ENCODE measurements at regions not wholly inside any gene's neighbourhood (a gene's known extent, or its start where the extent isn't known, plus 50 kb on each side); places are given as distances from the start of the nearest gene placed in this dataset.
"Not testable (repeated sequence)": the region's sequence is repeated elsewhere in the genome, so short reads cannot be mapped to it uniquely, and the experiment has no call there.

DNA sequence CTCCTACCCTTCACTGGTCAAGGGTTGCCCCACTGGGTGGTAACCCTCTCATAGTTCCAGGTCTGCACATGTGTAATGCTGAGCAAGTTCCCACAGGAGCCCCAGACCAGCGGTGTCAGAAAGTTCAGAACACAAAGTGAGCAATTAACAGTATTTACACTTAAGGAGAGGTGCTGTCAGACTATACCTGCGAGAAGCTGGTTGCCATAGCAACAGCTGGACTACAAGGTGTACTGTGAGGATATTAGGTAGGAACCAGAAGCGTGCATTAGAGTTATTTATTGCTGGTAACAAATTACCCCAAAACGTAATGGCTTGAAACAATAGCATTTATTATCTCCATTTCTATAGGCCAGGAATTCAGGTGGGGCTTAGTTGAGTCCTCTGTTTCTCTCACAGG lies 317.0 kb upstream of the RPS23 start:
- no peak for DNase-seq

DNA sequence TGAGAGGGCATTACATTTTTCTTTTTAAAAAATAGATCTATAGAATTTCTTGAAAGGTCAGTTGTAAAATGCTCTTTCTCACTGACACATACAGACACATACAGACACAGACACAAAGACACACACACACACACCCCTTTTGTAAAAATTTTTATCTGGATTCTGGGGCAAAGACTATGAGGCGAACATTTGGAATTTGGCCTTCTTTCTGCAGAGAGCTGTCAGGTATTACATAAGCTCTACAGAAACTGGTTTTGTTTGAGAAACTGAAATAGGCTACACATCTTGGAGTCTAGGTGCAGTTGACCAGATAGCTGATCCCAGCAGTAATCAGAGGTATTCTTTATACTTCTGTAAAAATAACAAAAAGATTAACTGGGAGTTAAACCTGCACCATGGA lies 315.9 kb upstream of the RPS23 start:
- no peak for DNase-seq

DNA sequence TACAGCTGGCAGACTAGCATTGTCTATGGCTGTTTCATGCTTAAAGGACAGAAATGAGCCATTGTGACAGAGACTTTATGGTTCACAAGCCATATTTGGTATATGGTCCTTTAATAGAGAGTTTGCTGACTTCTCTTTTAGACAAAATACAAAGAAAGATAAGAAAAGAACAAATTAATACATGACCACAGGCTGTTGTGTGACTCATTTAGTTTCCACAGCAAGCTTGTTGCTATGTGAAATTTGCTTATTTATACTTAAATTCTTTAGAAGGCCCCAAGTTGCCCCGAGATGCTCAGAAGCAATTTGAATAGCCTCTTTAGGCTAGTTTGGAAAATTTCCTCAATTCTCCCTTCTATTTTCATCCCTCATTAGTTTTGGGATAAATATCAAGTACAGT lies 315.3 kb upstream of the RPS23 start:
- no peak for DNase-seq

DNA sequence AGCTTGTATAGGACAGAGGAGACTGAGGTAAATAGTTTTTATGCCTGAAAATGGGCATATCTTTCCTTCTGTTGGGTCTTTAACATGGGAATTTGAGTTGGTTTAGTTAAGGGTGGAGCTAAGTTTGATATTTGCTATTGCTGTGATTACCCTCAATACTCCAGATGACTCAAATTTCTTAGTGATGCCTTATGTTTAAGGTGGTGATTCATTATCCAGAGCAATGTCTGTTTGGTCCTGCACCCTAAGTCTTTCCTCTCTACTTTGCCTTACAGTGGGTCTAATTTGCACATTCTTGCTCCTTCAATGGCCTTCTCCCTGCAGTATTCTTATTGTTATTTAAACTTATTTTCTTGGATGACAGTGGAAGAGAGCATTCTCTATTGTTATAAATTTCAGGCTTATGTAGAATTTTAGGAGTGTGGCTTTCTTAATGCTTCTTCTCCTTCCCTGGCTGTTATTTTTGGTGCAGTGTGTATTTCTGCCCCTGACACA lies 312.9 kb upstream of the RPS23 start:
- DNase-seq: no peak

DNA sequence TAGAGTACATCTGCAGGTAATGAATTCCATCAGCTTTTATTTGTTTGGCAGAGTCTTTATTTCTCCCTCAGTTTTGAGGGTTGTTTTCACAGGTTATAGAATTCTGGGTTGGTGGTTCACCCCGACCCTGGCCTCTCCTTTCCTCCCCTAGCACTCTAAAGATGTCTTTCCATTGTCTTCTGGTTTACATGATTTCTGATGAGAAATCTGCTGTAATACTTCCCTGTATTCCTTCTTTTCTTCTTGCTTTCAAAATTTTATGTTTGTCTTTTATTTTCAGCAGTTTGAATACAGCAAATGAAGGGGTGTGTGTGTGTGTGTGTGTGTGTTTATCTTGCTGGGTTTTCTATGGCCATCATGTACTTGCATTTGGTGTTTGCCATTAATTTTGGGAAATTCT lies 312.0 kb upstream of the RPS23 start:
- no peak for DNase-seq

DNA sequence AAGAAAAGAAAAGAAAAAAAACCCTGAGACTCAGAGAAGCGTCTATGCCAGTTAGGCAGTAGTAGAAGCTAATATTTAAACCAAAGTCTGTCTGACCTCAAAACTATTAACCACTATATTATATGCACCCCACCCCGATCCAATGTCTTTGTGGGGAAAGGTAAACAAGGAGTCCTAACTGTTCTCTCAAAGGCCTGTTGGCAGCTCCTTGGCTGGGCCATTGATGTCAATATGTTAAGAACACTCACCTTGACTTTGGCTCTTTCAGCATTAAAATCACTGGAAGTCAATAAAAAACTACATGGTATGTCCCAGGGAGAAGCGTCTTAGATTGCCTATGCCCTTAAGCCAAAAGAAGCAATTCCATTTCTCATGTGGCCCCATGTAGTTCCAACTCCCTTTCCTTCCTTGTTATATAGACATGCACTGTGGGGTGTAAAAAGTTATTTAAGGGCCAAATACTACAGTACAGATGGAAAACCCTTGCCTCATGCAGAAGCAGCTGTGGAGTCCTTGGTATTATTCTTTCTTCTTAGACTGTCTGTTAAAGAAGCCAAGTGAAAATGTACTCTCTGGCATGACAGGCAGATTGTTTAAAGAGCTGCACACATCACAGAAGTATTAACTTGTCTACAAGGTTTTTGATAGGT lies 308.6 kb upstream of the RPS23 start:
- DNase-seq: no peak

DNA sequence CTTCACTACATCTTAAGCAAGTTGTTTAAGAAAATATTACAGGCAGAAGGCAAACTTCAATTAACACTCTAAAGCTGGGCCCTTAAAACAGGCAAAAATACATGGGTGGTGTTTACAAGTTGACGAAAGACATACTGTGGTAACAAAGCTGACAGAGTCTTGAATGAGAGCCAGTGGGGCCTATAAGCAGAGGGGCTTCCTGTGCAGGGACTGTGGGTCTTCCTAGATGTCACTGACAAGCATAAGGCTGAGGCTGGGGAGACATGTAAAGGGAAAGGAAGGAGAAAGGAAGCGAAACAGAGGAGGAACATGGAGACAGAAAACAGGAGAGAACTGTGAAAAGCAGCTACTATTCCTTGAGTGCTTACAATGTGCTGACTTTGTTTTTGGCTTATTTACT lies 308.0 kb upstream of the RPS23 start:
- no peak for DNase-seq

DNA sequence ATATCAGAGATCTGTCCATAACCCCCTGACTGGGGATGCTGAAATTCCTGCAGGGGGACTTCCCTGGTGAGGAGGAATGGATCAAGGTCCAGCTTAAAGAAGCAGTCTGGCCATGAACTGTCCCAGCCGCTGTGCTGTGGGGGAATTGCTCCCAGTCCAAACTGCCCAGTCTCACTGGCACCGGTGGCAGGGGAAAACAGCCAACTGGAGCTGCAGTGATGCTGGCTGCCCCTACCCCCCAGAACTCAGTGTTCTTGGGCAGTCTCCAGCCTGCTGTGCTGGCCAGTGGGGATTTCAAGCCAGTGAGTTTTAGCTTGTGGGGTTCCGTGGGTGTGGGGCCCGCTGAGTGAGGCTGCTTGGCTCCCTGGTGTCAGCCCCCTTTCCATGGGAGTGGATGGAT lies 306.5 kb upstream of the RPS23 start:
- no peak for DNase-seq

DNA sequence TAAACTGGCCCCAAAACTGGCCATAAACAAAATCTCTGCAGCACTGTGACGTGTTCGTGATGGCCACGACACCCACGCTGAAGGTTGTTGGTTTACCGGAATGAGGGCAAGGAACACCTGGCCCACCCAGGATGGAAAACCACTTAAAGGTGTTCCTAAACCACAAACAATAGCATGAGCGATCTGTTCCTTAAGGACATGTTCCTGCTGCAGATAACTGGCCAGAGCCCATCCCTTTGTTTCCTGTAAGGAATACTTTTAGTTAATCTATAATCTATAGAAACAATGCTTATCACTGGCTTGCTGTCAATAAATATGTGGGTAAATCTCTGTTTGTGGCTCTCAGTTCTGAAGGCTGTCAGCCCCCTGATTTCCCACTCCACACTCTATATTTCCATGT lies 305.2 kb upstream of the RPS23 start:
- not testable (repeated sequence) for DNase-seq

DNA sequence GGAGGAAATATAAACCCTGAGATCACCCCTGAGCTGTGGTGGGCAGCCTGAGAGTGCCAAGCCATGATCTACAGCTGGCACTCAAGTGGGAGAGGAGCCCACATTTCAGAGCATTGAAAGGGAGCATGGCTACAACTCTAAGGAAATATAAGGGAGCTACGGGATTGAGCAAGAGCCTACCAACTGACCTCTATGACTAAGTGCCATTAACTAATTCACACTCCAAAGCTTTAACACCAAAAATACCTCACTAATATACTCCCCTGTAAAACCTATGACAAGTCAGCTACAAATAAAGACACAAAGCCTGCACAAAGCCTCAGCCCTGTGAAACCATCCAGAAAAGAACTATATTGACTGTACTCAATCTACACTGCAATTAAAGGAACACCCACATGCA lies 286.8 kb upstream of the RPS23 start:
- DNase-seq: no peak

DNA sequence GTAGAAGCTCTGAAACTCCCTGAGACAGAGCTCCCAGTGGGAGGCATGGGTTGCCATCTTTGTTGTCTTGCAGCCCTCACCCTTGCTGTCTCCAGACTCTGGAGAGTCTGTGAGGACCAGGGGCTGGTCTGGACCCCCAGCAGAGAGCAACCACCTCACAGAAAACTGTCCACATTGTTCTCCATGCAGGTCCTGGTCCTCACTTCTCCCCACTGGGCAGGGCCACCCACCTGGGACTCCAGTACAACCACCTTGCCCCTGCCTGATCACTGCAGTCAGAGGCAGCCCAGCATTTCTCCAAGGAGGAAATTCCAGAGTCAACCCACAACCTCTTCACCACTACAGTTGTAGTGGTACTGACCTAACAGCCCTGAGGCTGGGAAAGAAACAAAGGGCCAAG lies 285.6 kb upstream of the RPS23 start:
- DNase-seq: no peak

DNA sequence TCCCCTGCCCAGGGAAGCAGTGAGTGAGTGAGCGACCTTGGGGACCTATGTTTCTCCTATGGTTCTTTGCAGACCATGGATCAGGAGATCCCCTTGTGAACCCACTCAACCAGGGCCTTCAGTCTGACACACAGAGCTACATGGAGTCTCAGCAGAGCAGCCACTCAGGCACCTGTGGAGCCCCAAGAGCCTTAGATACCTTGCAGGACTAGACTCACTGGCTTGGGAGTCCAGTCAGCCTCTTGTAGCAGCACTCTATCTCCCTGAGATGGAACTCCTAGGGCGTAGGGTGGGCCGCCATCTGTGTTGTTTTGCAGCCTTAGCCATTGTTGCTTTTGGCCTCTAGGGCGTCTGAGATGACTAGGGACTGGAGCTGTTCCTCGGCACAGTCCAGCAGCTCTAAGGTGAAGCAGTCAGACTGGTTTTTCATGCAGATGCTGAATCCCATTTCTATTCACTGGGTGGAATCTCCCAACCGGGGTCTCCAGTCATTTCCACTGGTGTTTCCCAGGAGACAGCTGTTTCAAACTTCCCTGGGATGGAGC lies 284.6 kb upstream of the RPS23 start:
- DNase-seq: no peak

DNA sequence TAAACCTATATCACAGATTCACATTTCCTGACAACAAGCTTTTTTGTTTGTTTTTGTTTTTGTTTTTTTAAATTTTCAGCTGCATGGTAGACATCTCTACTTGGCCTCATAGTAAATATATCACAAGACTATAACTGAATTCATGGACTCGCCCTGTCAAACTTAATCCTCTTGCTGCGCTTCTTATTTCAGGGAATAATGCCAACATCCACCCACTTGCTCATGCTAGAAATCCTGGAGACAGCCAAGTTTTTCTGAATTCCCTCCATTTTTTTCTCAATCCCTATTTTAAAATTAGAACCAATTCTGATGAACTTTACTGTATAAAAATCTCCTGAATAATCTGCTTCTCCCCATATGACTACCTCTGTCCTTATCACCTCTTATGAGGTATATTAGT lies 283.6 kb upstream of the RPS23 start:
- no peak for DNase-seq

DNA sequence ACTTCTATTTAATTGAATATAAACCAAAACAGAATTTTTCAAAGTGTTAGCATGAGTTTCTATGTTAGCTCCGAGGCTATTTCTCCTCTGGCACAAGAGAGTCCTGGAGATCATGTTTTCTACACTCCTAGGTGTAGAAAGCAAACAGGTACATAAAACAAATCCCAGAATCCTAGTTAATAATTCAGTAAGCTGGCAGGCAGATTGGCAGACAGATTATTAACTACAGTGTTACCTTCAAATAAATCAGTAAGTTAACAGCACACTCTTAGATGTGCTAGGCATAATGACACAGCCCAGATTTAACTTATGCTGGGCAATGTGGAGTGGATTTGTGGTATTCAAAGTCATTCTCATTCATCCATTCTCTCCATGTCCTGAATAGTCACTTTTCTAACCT lies 282.8 kb upstream of the RPS23 start:
- DNase-seq: no peak

DNA sequence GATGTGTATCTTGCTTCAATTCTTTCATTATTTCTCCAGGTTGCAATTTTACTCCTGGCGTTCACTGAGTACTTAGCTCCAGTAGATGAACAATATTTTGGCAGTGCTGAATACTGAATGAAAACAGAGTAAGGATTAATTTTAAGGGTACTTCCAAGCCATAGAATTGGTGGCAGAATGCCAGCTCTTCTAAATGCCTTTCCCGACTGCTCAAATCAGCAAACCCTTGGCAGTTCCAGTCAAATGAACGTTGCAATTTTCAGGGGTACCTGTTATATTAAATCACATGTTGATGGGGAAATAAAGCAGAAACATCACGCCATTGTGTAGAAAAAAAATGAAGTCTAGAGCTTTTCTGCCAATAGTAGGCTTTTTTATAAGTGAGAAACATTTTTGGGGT lies 282.4 kb upstream of the RPS23 start:
- no peak for DNase-seq

DNA sequence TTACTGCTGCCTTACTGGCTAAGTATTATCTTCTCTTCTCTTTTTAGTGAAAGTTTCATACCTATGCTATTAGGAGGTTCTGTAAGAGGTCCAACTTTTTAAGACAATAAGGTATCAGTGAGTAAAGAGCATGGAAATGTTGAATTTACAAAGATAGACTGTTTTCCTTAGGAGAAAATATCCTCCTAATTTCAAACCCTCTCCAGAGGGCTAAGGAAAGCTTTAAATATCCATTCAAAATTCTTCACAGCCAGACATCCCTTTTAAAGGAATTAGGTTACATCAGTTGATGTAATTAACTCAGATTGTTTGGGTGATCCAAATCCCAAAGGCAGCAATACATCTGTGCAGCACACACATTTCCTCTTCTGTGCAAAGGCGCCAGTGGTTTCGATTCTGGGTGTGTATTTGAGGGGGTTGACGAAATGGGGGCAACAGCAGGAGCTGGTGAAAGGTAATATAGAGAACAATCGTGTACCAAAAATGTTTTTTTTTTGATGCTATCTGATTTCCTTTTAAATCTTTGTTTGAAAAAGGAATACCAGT lies 273.8 kb upstream of the RPS23 start:
- DNase-seq: no peak

DNA sequence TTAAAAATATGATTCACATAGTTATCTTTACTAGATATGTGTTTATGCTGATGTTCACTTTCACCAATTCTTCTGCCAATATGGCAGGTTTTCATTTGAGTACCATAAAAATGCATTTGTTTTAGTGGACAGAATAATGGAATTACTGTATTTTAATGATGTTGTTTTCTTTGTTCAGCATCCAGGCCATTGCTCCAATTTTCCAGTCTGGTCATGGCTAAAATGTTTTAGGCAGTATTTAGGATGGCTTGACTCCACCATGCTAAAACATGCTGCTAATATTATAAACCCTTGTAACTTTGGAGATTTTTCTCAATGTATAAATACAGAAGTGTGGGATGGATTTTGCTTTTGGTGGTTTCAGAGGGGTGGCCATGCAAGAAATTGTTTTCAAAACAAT lies 273.0 kb upstream of the RPS23 start:
- no peak for DNase-seq

DNA sequence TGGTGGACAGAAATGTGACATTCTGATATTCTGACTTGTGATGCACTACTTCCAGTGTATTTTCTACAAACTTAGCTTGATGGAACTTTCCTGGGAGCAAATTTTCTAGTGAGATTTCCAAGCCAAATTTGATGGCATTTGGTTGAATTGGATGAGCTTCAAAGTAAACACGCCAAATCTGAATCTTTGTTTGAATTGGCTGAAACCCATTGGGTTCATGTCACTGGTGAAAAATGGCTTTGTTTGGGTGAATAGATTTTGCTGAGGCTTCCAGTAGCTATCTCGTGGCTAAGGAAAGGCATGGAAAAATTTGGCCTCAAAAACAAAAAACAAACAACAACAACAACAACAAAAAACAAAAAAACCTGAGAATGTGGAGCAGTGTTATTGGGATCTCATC lies 271.1 kb upstream of the RPS23 start:
- DNase-seq: no peak

DNA sequence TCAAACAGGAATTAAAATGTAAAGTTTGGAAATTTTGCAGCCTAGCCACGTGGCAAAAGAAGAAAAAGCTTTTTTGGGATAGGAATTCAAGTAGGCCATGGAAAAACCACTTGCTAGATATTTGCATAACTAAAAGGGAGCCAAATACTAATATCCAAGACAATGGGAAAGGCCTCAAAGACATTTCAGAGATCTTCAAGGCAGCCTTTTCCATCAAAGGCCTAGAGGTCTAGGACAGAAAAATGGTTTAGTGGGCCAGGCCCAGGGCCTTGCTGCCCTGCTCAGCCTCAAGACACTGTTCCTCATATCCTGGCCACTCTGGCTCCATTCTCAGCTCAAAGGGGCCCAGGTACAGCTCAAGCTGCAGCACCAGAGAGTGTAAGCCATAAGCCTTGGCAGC lies 265.9 kb upstream of the RPS23 start:
- no peak for DNase-seq

DNA sequence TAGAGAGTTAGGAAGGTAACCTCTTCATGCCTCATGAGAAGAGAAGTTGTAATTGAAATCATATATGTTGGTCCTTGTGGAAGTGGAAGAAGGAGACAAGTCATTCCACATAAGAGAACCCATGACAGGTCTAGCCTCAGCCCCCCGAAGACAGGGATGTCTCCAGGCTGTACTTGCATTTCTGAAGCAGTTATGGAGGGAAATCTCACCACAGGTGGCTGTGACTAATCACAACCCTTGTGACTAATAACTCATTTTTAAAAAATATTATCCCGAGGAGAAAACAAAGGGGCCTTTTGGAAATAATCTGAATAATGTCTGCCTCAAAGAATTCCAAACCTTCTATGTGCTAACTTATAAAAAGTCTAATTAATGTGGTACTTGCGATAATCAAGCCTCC lies 262.1 kb upstream of the RPS23 start:
- DNase-seq: no peak

DNA sequence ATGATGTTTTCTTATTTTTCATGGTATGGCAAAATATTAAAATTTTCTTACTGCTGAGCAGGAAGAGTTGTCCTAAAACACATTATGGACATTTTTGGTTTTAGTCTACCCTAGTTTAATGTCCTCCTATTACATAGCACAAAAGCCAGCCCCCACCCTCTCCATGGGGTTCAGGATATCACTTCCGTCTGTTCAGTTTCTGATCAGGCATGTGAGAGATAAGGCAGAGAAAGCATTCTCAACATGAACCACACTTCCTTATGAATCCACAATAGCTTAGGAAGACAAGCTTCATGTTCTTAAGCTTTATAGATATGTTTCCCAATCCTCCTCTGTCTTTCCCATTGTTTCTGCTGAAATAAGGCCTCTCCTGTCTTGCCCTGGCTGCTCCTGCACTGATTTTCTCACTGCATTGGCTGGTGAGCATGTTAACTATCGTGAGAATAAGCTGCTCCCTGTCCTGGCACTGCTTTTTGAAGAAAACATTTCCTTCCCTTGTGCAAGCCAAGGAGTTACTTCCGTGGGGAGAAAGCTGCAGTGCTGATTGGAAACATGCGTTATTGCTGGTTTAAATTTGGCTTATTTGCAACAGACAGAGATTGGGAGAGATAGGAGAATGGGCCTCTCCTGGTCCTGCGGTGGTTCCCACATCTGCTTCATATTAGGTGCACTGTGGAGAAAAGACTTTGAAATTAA lies 260.3 kb upstream of the RPS23 start:
- no peak for DNase-seq

DNA sequence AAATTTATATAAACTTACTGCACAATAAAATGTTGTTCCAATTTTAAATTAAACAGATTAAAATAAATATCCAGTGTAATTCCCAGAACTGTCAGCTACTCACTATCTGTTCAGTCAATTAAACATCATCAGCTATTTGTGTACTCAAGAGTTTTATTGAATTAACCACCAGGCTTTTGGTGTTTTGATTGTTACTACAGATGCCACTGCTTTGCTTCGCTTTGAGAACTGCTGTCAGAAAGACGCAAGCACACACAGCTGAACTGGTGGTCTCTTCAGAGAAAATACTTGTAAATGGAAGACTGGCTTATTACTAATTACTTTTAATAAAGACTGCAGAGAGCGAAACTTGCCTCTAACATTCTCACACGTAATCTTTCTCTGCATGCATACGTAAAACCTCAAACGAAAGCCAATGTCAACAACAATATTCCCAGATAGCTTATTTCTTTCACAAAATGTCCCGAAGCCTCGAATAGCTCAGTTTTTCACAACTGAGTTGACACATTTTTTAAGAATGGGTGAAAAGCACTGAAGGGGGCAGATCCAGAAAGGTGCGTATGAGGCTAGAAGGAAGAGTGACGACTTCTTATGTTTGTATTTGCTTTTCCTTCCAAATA lies 259.6 kb upstream of the RPS23 start:
- DNase-seq: no peak

DNA sequence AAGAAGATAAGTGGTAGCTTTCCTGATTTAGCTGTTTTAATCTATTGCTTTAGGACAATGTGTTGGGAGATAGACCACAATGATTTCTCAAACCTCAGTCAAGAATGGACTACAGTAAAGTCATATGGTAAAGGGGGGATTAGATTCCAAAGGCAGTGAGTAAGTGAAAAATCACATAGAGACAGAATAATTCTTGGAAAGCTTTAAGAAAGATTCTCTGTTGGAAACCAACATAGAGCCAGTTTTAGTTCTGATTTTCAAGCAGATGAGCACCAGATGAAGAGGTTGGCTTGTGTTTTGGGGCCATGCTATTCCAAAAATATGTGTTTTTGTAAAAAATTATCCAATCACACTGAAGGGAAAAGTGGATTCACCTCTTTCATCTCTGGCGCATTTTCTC lies 256.8 kb upstream of the RPS23 start:
- DNase-seq: no peak

DNA sequence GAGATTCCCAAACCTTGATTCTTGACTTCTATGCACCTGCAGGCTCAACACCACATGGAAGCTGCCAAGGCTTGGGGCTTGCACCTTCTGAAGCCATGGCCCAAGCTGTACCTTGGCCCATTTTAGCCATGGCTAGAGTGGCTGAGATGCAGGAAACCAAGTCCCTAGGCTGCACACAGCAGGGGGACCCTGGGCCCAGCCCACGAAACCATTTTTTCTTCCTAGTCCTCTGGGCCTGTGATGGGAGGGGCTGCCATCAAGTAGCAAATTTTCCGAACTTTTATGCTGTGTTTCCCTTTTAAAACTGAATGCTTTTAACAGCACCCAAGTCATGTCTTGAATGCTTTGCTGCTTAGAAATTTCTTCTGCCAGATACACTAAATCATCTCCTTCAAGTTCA lies 253.9 kb upstream of the RPS23 start:
- not testable (repeated sequence) for DNase-seq

Data from stimulated activated CD4-positive, alpha-beta T cell treated with anti-CD3 and anti-CD28 coated beads, Interleukin-12 subunit alpha, Interleukin-12 subunit beta, amount 100 ng/mL, for 4 hours (primary cell).